Spinal cord (tissue), 9 donors: ENCODE measurements at regions not wholly inside any gene's neighbourhood (a gene's known extent, or its start where the extent isn't known, plus 50 kb on each side); places are given as distances from the start of the nearest gene placed in this dataset.
A peak's percentile ranks its signal among the peaks of the same experiment; 100 is the strongest.

ENCODE experiments used
- DNase-seq, 6 donors: peaks; one replicate each; pipeline versions ENCODE4 v3.0.0 to v3.0.0-alpha.2; 2013 to 2015; ENCODE audit warnings: low spot score in 6 of 6, low read depth in 4 of 6
- H3K27ac ChIP-seq: one replicate; pipeline ENCODE4 v1.5.1; 2013; ENCODE audit warnings: low read depth, low read length, control low read depth
- H3K27me3 ChIP-seq: one replicate; pipeline ENCODE4 v1.6.1; 2013; ENCODE audit warnings: low read length; ENCODE audit not compliant: control insufficient read depth, insufficient read depth
- H3K36me3 ChIP-seq: one replicate; pipeline ENCODE4 v1.6.1; 2013; ENCODE audit warnings: low read length; ENCODE audit not compliant: control insufficient read depth, insufficient read depth
- H3K4me1 ChIP-seq: one replicate; pipeline ENCODE4 v1.6.1; 2013; ENCODE audit warnings: low read length; ENCODE audit not compliant: control insufficient read depth, insufficient read depth
- H3K4me3 ChIP-seq: one replicate; pipeline ENCODE4 v1.5.1; 2013; ENCODE audit warnings: low read depth, low read length, control low read depth
- H3K9me3 ChIP-seq: one replicate; pipeline ENCODE4 v1.6.1; 2013; ENCODE audit warnings: low read length; ENCODE audit not compliant: control insufficient read depth, insufficient read depth
- WGBS: methylation state at CpG from one replicate; pipeline ENCODE4 v1.1.5; 2013; ENCODE audit warnings: missing lambda C conversion rate; ENCODE audit not compliant: insufficient coverage; 5-methylcytosine and 5-hydroxymethylcytosine counted together
- donor health status: healthy.

GRCh38 chr16:48105976-48106375 is 49.8 kb downstream of the ABCC12 start:
- H3K9me3 ChIP-seq: no peaks in the 10 kb centered on the region
- no peaks in the 10 kb centered on the region for H3K27me3 ChIP-seq
- H3K4me3 ChIP-seq: no peak overlapping the region
- WGBS: 73% methylated on average over 6 of the region's 6 CpGs
- H3K36me3 ChIP-seq: no peaks in the 10 kb centered on the region
- DNase-seq: no peak
- no peak overlapping the region for H3K27ac ChIP-seq
- peaks cover 40% of the 10 kb centered on the region for H3K4me1 ChIP-seq

- 80% methylated on average over 3 of the region's 4 CpGs for WGBS
- no peak overlapping the region for H3K4me3 ChIP-seq
- peaks cover 43% of the 10 kb centered on the region for H3K4me1 ChIP-seq
- no peaks in the 10 kb centered on the region for H3K36me3 ChIP-seq
- H3K9me3 ChIP-seq: no peaks in the 10 kb centered on the region
- H3K27me3 ChIP-seq: no peaks in the 10 kb centered on the region
- no peak for DNase-seq
- H3K27ac ChIP-seq: no peak overlapping the region
Measured at GRCh38 chr16:48105456-48105855, 50.3 kb downstream of the ABCC12 start.

GRCh38 chr16:48103591-48103990 is 52.2 kb downstream of the ABCC12 start:
- WGBS: 81% methylated on average over 4 of the region's 6 CpGs
- Histone ChIP-seq H3K27me3 (no peaks in the 10 kb centered on the region), H3K36me3 (no peaks in the 10 kb centered on the region), H3K9me3 (no peaks in the 10 kb centered on the region), H3K27ac (no peak overlapping the region), H3K4me3 (no peak overlapping the region), H3K4me1 (peaks cover 32% of the 10 kb centered on the region)
- DNase-seq: no peak

- WGBS: 83% methylated on average over 15 of the region's 15 CpGs
- DNase-seq: no peak
- no peak overlapping the region for H3K27ac ChIP-seq
Measured at GRCh38 chr16:48102083-48103008, 53.4 kb downstream of the ABCC12 start.

GRCh38 chr16:48101069-48101674 is 54.6 kb downstream of the ABCC12 start:
- H3K27me3 ChIP-seq: no peaks in the 10 kb centered on the region
- H3K4me3 ChIP-seq: no peak overlapping the region
- 83% methylated on average over 8 of the region's 13 CpGs for WGBS
- DNase-seq: peak in 2 of 6 donors; percentile 40 to 44
- H3K36me3 ChIP-seq: no peaks in the 10 kb centered on the region
- H3K27ac ChIP-seq: no peak overlapping the region
- H3K9me3 ChIP-seq: no peaks in the 10 kb centered on the region
- H3K4me1 ChIP-seq: peaks cover 19% of the 10 kb centered on the region

More at GRCh38 chr16:48102083-48103008, 53.4 kb downstream of the ABCC12 start:
- H3K36me3 ChIP-seq: no peaks in the 10 kb centered on the region
- H3K4me3 ChIP-seq: no peak overlapping the region
- no peaks in the 10 kb centered on the region for H3K27me3 ChIP-seq
- H3K4me1 ChIP-seq: peaks cover 31% of the 10 kb centered on the region
- H3K9me3 ChIP-seq: no peaks in the 10 kb centered on the region

- WGBS: 98% methylated on average over 5 of the region's 5 CpGs
- Histone ChIP-seq H3K27ac (no peak overlapping the region), H3K27me3 (no peaks in the 10 kb centered on the region), H3K4me3 (no peak overlapping the region), H3K4me1 (peaks cover 12% of the 10 kb centered on the region), H3K36me3 (no peaks in the 10 kb centered on the region), H3K9me3 (no peaks in the 10 kb centered on the region)
- no peak for DNase-seq
Measured at GRCh38 chr16:48099455-48099854, 56.3 kb downstream of the ABCC12 start.

- no peak for DNase-seq
- Histone ChIP-seq H3K27ac (no peak overlapping the region), H3K4me3 (no peak overlapping the region), H3K36me3 (no peaks in the 10 kb centered on the region), H3K4me1 (peaks cover 9% of the 10 kb centered on the region), H3K27me3 (no peaks in the 10 kb centered on the region), H3K9me3 (no peaks in the 10 kb centered on the region)
- WGBS: no CpG with 5 or more reads among the region's 2 CpGs
Measured at GRCh38 chr16:48098472-48098871, 57.3 kb downstream of the ABCC12 start.

- Histone ChIP-seq H3K4me3 (no peak overlapping the region), H3K36me3 (no peaks in the 10 kb centered on the region), H3K27ac (no peak overlapping the region), H3K4me1 (no peaks in the 10 kb centered on the region), H3K9me3 (no peaks in the 10 kb centered on the region), H3K27me3 (no peaks in the 10 kb centered on the region)
- DNase-seq: peak in 2 of 6 donors; percentile 41 to 61
- 61% methylated on average over 11 of the region's 14 CpGs for WGBS
Measured at GRCh38 chr16:48091117-48091516, 64.7 kb downstream of the ABCC12 start.

GRCh38 chr16:48089053-48089792 is 66.6 kb downstream of the ABCC12 start:
- no peak overlapping the region for H3K27ac ChIP-seq
- no peak overlapping the region for H3K4me3 ChIP-seq
- WGBS: 100% methylated on average over 2 of the region's 4 CpGs
- DNase-seq: no peak
- H3K4me1 ChIP-seq: no peaks in the 10 kb centered on the region
- H3K9me3 ChIP-seq: no peaks in the 10 kb centered on the region
- H3K36me3 ChIP-seq: no peaks in the 10 kb centered on the region
- H3K27me3 ChIP-seq: no peaks in the 10 kb centered on the region
